NCI-H524 treated with DMSO at 0.1 percent for 48 hours (cell line): ENCODE measurements at regions not wholly inside any gene's neighbourhood (a gene's known extent, or its start where the extent isn't known, plus 50 kb on each side); places are given as distances from the start of the nearest gene placed in this dataset.

Source experiments
- DNase-seq: peaks from one replicate; lab custom pipeline; 2025; lab: John Stamatoyannopoulos, UW

- DNase-seq, result no peak
Measured at GRCh38 chr7:137172105-137172590, 171.4 kb downstream of the PTN start.

GRCh38 chr7:137169282-137169698 is 174.2 kb downstream of the PTN start:
- DNase-seq, result peak; percentile 84

- DNase-seq, result no peak
Measured at GRCh38 chr7:137167609-137168008, 175.9 kb downstream of the PTN start.

- DNase-seq, result no peak
Measured at GRCh38 chr7:137166363-137166762, 177.2 kb downstream of the PTN start.

GRCh38 chr7:137165786-137166185 is 177.7 kb downstream of the PTN start:
- DNase-seq, result no peak

- no peak for DNase-seq
Measured at GRCh38 chr7:137165241-137165640, 178.3 kb downstream of the PTN start.

- no peak for DNase-seq
Measured at GRCh38 chr7:137164251-137164650, 179.3 kb downstream of the PTN start.

- no peak for DNase-seq
Measured at GRCh38 chr7:137160236-137160635, 183.3 kb downstream of the PTN start.

- DNase-seq, result no peak
Measured at GRCh38 chr7:137157256-137157655, 186.3 kb downstream of the PTN start.

- DNase-seq, result no peak
Measured at GRCh38 chr7:137151690-137152052, 191.9 kb downstream of the PTN start.

- DNase-seq, result peak; percentile 3
Measured at GRCh38 chr7:137151041-137151689, 192.4 kb downstream of the PTN start.

- DNase-seq, result no peak
Measured at GRCh38 chr7:137147338-137147720, 196.2 kb downstream of the PTN start.

- no peak for DNase-seq
Measured at GRCh38 chr7:137146552-137147337, 196.8 kb downstream of the PTN start.

- no peak for DNase-seq
Measured at GRCh38 chr7:137146012-137146455, 197.5 kb downstream of the PTN start.

GRCh38 chr7:137142376-137142775 is 201.2 kb downstream of the PTN start:
- DNase-seq, result no peak

GRCh38 chr7:137135654-137136350 is 207.7 kb downstream of the PTN start:
- no peak for DNase-seq

GRCh38 chr7:137130751-137131158 is 212.8 kb downstream of the PTN start:
- no peak for DNase-seq

GRCh38 chr7:137129025-137129424 is 214.5 kb downstream of the PTN start:
- DNase-seq, result no peak

GRCh38 chr7:137127806-137128205 is 215.7 kb downstream of the PTN start:
- DNase-seq, result no peak

- no peak for DNase-seq
Measured at GRCh38 chr7:137127058-137127457, 216.5 kb downstream of the PTN start.

- DNase-seq, result no peak
Measured at GRCh38 chr7:137122145-137122544, 221.4 kb downstream of the PTN start.

- DNase-seq, result no peak
Measured at GRCh38 chr7:137120690-137121089, 222.8 kb downstream of the PTN start.

GRCh38 chr7:137110535-137110934 is 233.0 kb downstream of the PTN start:
- DNase-seq, result no peak
